HL-60 (cell line): ENCODE measurements at regions not wholly inside any gene's neighbourhood (a gene's known extent, or its start where the extent isn't known, plus 50 kb on each side); places are given as distances from the start of the nearest gene placed in this dataset.

Source experiments
- DNase-seq, 2 experiments: peaks; one replicate each; pipeline ENCODE4 v3.0.0-alpha.2; 2010 to 2020; ENCODE audit warnings: low read depth in 1 of 2, low spot score in 1 of 2
- H3K27ac ChIP-seq: fragments of 250-450 bp; sonication (Bioruptor Pico); replicated peaks from 2 replicates; pipeline ENCODE4 v1.5.1; 2020; ENCODE audit warnings: mild to moderate bottlenecking, moderate library complexity
- H3K27me3 ChIP-seq: fragments of 250-450 bp; sonication (Bioruptor Pico); 2 replicates; pipeline ENCODE4 v1.5.1; 2021; ENCODE audit warnings: mild to moderate bottlenecking, moderate library complexity; ENCODE audit not compliant: insufficient read depth, poor library complexity, severe bottlenecking
- H3K4me3 ChIP-seq: replicated peaks from 2 replicates; pipeline ENCODE4 v1.5.1; 2011; ENCODE audit warnings: mild to moderate bottlenecking, control low read depth, low read length; ENCODE audit not compliant: insufficient read depth
- GABPA ChIP-seq: IDR thresholded peaks from 2 replicates; pipeline ENCODE4 v1.6.1; 2012; ENCODE audit warnings: low read depth
- POLR2AphosphoS5 ChIP-seq: IDR thresholded peaks from 2 replicates; pipeline ENCODE4 v1.6.1; 2012; ENCODE audit warnings: low read depth
- SPI1 ChIP-seq: IDR thresholded peaks from 2 replicates; pipeline ENCODE4 v1.6.1; 2012; ENCODE audit warnings: low read depth, mild to moderate bottlenecking, borderline replicate concordance
- TF ChIP-seq, protein P1 (sequence below): IDR thresholded peaks from one replicate; pipeline ENCODE4 v1.5.1; 2011; ENCODE audit warnings: low read length, control low read depth, inconsistent platforms; ENCODE audit not compliant: insufficient read depth
- TF ChIP-seq, protein P2 (sequence below): IDR thresholded peaks from 2 replicates; pipeline ENCODE4 v1.6.1; 2012; ENCODE audit warnings: low read depth; ENCODE audit not compliant: insufficient replicate concordance

DNA sequence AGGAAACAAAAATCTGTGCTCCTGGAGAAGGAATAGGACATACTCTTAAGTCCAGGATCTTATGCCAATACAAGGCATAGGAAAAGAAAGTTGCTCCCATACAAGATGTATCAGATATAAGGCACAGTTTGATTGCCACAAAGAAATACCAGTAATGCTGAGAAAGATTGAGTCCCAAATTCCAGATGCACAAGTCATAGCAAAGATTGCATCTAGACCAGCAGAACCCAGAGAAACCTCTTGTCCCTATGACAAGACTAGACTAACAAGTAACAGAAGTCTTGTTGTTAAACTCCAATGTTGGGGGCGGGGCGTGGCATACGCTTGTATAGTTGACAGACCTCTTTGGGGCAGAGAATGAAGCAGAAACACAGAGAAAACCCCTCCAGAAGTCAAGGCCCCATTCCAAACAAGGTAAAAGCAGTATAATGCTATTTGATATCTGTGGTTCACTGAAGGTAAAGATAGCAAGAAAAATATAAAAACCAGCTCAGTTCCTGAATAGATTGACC lies 671.5 kb upstream of the GRIA3 start:
- no peak for DNase-seq
- no peak overlapping the region for H3K27ac ChIP-seq
- no peaks in the 10 kb centered on the region for H3K27me3 ChIP-seq
- TF ChIP-seq, protein P1, sequence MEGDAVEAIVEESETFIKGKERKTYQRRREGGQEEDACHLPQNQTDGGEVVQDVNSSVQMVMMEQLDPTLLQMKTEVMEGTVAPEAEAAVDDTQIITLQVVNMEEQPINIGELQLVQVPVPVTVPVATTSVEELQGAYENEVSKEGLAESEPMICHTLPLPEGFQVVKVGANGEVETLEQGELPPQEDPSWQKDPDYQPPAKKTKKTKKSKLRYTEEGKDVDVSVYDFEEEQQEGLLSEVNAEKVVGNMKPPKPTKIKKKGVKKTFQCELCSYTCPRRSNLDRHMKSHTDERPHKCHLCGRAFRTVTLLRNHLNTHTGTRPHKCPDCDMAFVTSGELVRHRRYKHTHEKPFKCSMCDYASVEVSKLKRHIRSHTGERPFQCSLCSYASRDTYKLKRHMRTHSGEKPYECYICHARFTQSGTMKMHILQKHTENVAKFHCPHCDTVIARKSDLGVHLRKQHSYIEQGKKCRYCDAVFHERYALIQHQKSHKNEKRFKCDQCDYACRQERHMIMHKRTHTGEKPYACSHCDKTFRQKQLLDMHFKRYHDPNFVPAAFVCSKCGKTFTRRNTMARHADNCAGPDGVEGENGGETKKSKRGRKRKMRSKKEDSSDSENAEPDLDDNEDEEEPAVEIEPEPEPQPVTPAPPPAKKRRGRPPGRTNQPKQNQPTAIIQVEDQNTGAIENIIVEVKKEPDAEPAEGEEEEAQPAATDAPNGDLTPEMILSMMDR, result no peak
- TF ChIP-seq POLR2AphosphoS5 (no peak), SPI1 (no peak), GABPA (no peak)
- TF ChIP-seq, protein P2, sequence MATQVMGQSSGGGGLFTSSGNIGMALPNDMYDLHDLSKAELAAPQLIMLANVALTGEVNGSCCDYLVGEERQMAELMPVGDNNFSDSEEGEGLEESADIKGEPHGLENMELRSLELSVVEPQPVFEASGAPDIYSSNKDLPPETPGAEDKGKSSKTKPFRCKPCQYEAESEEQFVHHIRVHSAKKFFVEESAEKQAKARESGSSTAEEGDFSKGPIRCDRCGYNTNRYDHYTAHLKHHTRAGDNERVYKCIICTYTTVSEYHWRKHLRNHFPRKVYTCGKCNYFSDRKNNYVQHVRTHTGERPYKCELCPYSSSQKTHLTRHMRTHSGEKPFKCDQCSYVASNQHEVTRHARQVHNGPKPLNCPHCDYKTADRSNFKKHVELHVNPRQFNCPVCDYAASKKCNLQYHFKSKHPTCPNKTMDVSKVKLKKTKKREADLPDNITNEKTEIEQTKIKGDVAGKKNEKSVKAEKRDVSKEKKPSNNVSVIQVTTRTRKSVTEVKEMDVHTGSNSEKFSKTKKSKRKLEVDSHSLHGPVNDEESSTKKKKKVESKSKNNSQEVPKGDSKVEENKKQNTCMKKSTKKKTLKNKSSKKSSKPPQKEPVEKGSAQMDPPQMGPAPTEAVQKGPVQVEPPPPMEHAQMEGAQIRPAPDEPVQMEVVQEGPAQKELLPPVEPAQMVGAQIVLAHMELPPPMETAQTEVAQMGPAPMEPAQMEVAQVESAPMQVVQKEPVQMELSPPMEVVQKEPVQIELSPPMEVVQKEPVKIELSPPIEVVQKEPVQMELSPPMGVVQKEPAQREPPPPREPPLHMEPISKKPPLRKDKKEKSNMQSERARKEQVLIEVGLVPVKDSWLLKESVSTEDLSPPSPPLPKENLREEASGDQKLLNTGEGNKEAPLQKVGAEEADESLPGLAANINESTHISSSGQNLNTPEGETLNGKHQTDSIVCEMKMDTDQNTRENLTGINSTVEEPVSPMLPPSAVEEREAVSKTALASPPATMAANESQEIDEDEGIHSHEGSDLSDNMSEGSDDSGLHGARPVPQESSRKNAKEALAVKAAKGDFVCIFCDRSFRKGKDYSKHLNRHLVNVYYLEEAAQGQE, result no peak
- H3K4me3 ChIP-seq, result no peak overlapping the region

DNA sequence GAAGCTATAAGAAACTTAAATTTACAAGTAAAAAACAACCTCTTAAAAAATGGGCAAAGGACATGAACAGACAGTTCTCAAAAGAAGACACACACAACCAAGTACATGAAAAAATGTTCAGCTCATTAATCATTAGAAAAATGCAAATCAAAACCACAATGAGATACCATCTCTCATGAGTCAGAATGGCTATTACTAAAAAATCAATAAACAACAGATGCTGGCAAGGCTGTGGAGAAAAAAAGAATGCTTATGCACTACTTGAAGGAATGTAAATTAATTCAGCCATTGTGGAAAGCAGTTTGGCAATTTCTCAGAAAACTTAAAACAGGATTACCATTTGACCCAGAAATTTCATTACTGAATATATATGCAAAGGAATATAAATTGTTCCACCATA lies 666.3 kb upstream of the GRIA3 start:
- no peak for DNase-seq
- TF ChIP-seq, protein P1, result no peak
- TF ChIP-seq, protein P2, result no peak
- no peak for TF ChIP-seq POLR2AphosphoS5
- no peak for TF ChIP-seq GABPA
- TF ChIP-seq SPI1, result no peak

DNA sequence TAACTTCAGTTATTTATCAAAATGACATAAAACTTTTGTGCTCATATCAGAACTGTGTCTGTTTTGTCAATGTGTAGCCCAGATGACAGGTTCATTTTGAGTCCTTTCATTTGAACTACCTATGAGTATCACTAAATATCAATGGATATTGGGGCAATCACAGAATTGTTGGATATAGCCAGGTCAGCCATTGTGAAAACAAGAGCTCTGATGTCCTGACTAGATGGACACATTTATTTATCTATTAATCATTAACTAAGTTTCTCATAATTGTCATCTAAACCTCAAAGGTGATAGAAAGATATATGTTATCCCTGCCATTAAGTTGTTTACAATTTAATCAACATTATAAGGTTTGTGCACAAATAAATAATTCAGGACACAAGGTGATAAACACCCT lies 638.3 kb upstream of the GRIA3 start:
- no peak for DNase-seq
- H3K27me3 ChIP-seq, result no peaks in the 10 kb centered on the region
- H3K27ac ChIP-seq, result no peak overlapping the region
- TF ChIP-seq, protein P1, result no peak
- TF ChIP-seq, protein P2, result no peak
- TF ChIP-seq POLR2AphosphoS5, result no peak
- no peak for TF ChIP-seq GABPA
- no peak for TF ChIP-seq SPI1
- H3K4me3 ChIP-seq, result no peak overlapping the region

More for the DNA sequence above, 666.3 kb upstream of the GRIA3 start:
- Histone ChIP-seq H3K27ac (no peak overlapping the region), H3K27me3 (no peaks in the 10 kb centered on the region), H3K4me3 (no peak overlapping the region)
